Neuronal stem cell (in vitro differentiated cells): ENCODE measurements at regions not wholly inside any gene's neighbourhood (a gene's known extent, or its start where the extent isn't known, plus 50 kb on each side); places are given as distances from the start of the nearest gene placed in this dataset.

ENCODE experiments used
- DNase-seq: peaks from one replicate; pipeline ENCODE4 v3.0.0-alpha.2; 2013; ENCODE audit warnings: low spot score
- H2AFZ ChIP-seq: one replicate; pipeline ENCODE4 v1.6.1; 2013; ENCODE audit warnings: mild to moderate bottlenecking, low read length, inconsistent platforms
- H2AK5ac ChIP-seq: 2 replicates; pipeline ENCODE4 v1.6.1; 2013; ENCODE audit warnings: low read depth, mild to moderate bottlenecking, inconsistent platforms, low read length, moderate library complexity, mixed read lengths
- H2BK120ac ChIP-seq: 2 replicates; pipeline ENCODE4 v1.6.1; 2013; ENCODE audit warnings: low read depth, mild to moderate bottlenecking, inconsistent platforms, low read length, moderate library complexity, mixed read lengths
- H2BK12ac ChIP-seq: one replicate; pipeline ENCODE4 v1.6.1; 2013; ENCODE audit warnings: low read length, inconsistent platforms
- H2BK15ac ChIP-seq: 2 replicates; pipeline ENCODE4 v1.6.1; 2013; ENCODE audit warnings: mild to moderate bottlenecking, low read length, inconsistent platforms, mixed read lengths
- H2BK5ac ChIP-seq: one replicate; pipeline ENCODE4 v1.6.1; 2013; ENCODE audit warnings: inconsistent platforms, mild to moderate bottlenecking, low read length, moderate library complexity
- H3K14ac ChIP-seq: one replicate; pipeline ENCODE4 v1.6.1; 2013; ENCODE audit warnings: low read length, inconsistent platforms
- H3K18ac ChIP-seq: 2 replicates; pipeline ENCODE4 v1.6.1; 2013; ENCODE audit warnings: low read length, inconsistent platforms
- H3K23ac ChIP-seq: 2 replicates; pipeline ENCODE4 v1.6.1; 2013; ENCODE audit warnings: low read depth, mild to moderate bottlenecking, mixed read lengths, low read length, inconsistent platforms; ENCODE audit not compliant: poor library complexity
- H3K27ac ChIP-seq: replicated peaks from 3 replicates; pipeline ENCODE4 v1.5.1; 2013; ENCODE audit warnings: low read length, inconsistent platforms
- H3K27me3 ChIP-seq, 3 experiments: 2 replicates each; pipeline ENCODE4 v1.6.1; 2013; ENCODE audit warnings: low read length in 3 of 3, mild to moderate bottlenecking in 2 of 3, inconsistent platforms in 1 of 3, low read depth in 1 of 3, mixed read lengths in 1 of 3, moderate library complexity in 1 of 3; ENCODE audit not compliant: control insufficient read depth in 3 of 3, insufficient read depth in 3 of 3
- H3K36me3 ChIP-seq, 2 donors: replicated peaks in 1 of 2; 2 replicates each; pipeline ENCODE4 v1.6.1; 2013; ENCODE audit warnings: low read length in 2 of 2; ENCODE audit not compliant: control insufficient read depth in 2 of 2, insufficient read depth in 2 of 2
- H3K4ac ChIP-seq: 2 replicates; pipeline ENCODE4 v1.6.1; 2013; ENCODE audit warnings: inconsistent platforms, mild to moderate bottlenecking, low read length, moderate library complexity
- H3K4me1 ChIP-seq, 2 donors: 1 replicate in 1 of 2; 2 replicates in 1 of 2; pipeline ENCODE4 v1.6.1; 2013; ENCODE audit warnings: low read length in 2 of 2, low read depth in 1 of 2; ENCODE audit not compliant: control insufficient read depth in 2 of 2, insufficient read depth in 1 of 2
- H3K4me2 ChIP-seq: one replicate; pipeline ENCODE4 v1.6.1; 2013; ENCODE audit warnings: mild to moderate bottlenecking, low read length, inconsistent platforms; ENCODE audit not compliant: insufficient read depth, poor library complexity, severe bottlenecking
- H3K4me3 ChIP-seq, 2 donors: 2 replicates each; pipeline ENCODE4 v1.5.1; 2013; ENCODE audit warnings: low read length in 2 of 2, mild to moderate bottlenecking in 2 of 2, inconsistent platforms in 1 of 2, moderate library complexity in 1 of 2
- H3K79me1 ChIP-seq: one replicate; pipeline ENCODE4 v1.6.1; 2013; ENCODE audit warnings: low read depth, mild to moderate bottlenecking, inconsistent platforms, low read length, moderate library complexity
- H3K9ac ChIP-seq: one replicate; pipeline ENCODE4 v1.6.1; 2013; ENCODE audit warnings: mild to moderate bottlenecking, low read depth, low read length, inconsistent platforms; ENCODE audit not compliant: poor library complexity
- H3K9me3 ChIP-seq, 2 donors: replicated peaks in 1 of 2; 2 replicates each; pipeline versions ENCODE3 to v1.6.1; 2013; ENCODE audit warnings: low read length in 2 of 2, mild to moderate bottlenecking in 2 of 2, inconsistent platforms in 1 of 2, low read depth in 1 of 2, mixed read lengths in 1 of 2, moderate library complexity in 1 of 2; ENCODE audit not compliant: control insufficient read depth in 2 of 2, insufficient read depth in 1 of 2
- H4K8ac ChIP-seq: one replicate; pipeline ENCODE4 v1.6.1; 2013; ENCODE audit warnings: low read depth, mild to moderate bottlenecking, inconsistent platforms, low read length, moderate library complexity
- H4K91ac ChIP-seq: one replicate; pipeline ENCODE4 v1.6.1; 2013; ENCODE audit warnings: low read length, low read depth, mild to moderate bottlenecking, inconsistent platforms; ENCODE audit not compliant: poor library complexity
- WGBS, 2 donors: extraction: QIAGEN DNeasy Blood & Tissue Kit; methylation state at CpG; one replicate each; pipeline ENCODE4 v1.1.7; 2013; ENCODE audit warnings: missing lambda C conversion rate in 2 of 2, mixed read lengths in 1 of 2; ENCODE audit not compliant: insufficient read length in 2 of 2, insufficient replicate concordance in 1 of 2; ENCODE audit errors: extremely low coverage in 2 of 2; 5-methylcytosine and 5-hydroxymethylcytosine counted together

DNA sequence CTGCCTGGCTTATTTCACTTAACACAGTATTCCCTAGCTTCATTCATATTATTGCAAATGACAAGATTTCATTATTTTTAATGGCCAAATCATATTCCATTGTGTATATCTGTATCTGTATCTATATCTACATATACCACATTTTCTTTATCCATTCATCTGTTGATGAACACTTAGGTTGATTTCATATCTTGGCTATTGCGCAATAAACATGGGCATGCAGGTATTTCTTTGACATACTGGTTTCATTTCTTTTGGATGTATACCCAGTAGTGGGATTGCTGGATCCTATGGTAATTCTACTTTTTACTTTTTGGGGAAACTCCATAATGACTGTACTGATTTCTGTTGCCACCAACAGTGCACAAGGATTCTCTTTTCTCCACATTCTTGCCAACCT is 68.9 kb upstream of the CREB5 start:
- Histone ChIP-seq H3K18ac (no peak overlapping the region), H3K79me1 (no peaks in the 10 kb centered on the region), H4K91ac (no peak overlapping the region), H2BK12ac (no peak overlapping the region), H2AFZ (no peak overlapping the region), H2BK5ac (no peak overlapping the region), H3K4me3 (no peak overlapping the region), H3K9ac (no peak overlapping the region), H3K9me3 (no peaks in the 10 kb centered on the region), H3K14ac (no peak overlapping the region), H3K27me3 (peaks cover 0 to 3% (median 0%) of the 10 kb centered on the region in 3 experiments), H3K4ac (no peak overlapping the region), H3K4me2 (no peak overlapping the region), H3K23ac (no peak overlapping the region), H2BK120ac (no peak overlapping the region), H4K8ac (no peak overlapping the region), H3K36me3 (no peaks in the 10 kb centered on the region), H3K4me1 (no peaks in the 10 kb centered on the region), H2AK5ac (no peak overlapping the region), H3K27ac (no peak overlapping the region), H2BK15ac (no peak overlapping the region)
- DNase-seq = no peak
- WGBS, 2 donors = no CpG with 5 or more reads among the region's 1 CpG

DNA sequence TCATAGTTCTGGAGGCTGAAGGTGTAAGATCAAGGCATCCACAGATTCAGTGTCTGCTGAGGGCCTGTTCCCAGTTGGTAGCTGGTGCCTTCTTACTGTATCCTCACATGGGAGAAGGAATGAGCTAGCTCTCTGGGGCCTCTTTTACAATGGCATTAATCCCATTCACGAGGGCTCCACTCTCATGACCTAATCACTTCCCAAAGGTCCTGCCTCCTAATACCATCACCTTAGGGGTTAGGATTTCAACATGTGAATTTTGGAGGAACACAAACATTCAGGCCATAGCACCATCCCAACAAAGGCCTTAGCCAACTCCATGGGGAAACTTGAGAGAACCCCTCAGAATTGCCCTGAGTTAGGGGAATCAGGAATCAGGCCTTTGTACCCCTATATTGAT is 66.1 kb upstream of the CREB5 start:
- Histone ChIP-seq H3K14ac (no peak overlapping the region), H2BK5ac (no peak overlapping the region), H3K4me3 (no peak overlapping the region), H4K8ac (no peak overlapping the region), H3K27ac (no peak overlapping the region), H3K4me1 (no peaks in the 10 kb centered on the region), H2BK15ac (no peak overlapping the region), H3K27me3 (peaks cover 0 to 9% (median 0%) of the 10 kb centered on the region in 3 experiments), H2AFZ (no peak overlapping the region), H3K18ac (no peak overlapping the region), H3K23ac (no peak overlapping the region), H3K36me3 (no peaks in the 10 kb centered on the region), H3K9me3 (no peaks in the 10 kb centered on the region), H3K79me1 (no peaks in the 10 kb centered on the region), H3K4ac (no peak overlapping the region), H3K9ac (no peak overlapping the region), H4K91ac (no peak overlapping the region), H3K4me2 (no peak overlapping the region), H2AK5ac (no peak overlapping the region), H2BK12ac (no peak overlapping the region), H2BK120ac (no peak overlapping the region)
- WGBS, 2 donors = no CpG with 5 or more reads among the region's 1 CpG
- DNase-seq = no peak

DNA sequence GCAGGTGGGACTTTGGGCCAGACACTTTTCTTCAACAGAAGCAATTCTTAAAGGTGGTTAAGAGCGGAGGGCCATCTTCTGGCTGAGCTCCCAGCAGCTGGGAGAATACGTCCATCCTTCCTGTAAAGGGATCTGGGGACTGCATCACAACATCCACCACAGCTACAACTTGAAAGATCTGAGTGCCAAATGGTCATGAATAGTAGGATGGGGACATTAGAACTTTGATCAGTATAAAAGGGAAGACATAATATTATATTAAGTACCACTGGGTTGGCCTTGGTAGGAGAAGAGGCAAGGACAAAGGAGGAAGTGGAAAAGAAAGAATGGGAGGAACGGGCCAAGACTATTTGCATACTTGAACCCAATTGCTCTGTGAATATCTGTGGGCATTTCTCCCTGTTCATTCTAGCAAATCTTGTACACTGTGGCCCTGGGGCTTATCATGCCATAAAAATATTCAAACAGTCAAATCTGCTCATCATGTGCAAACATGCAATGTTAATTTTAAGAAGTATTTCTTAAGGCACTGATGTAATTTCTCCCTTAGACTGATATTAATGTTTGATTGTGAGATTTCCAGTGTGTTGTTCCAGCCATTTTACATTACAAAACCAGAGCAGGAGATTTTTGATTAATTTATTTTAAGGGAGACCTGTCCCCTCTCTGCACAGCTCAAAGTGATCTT is 65.5 kb upstream of the CREB5 start:
- no peak overlapping the region for H3K18ac ChIP-seq
- H3K36me3 ChIP-seq = no peaks in the 10 kb centered on the region
- H2BK12ac ChIP-seq = no peak overlapping the region
- H3K4me2 ChIP-seq = no peak overlapping the region
- WGBS, 2 donors = no CpG with 5 or more reads among the region's 3 CpGs
- H2AK5ac ChIP-seq = no peak overlapping the region
- H2AFZ ChIP-seq = no peak overlapping the region
- no peaks in the 10 kb centered on the region for H3K79me1 ChIP-seq
- no peak overlapping the region for H4K8ac ChIP-seq
- H3K23ac ChIP-seq = no peak overlapping the region
- H2BK15ac ChIP-seq = no peak overlapping the region
- no peak overlapping the region for H3K4me3 ChIP-seq
- DNase-seq = no peak
- H3K27me3 ChIP-seq = peaks cover 0 to 9% (median 0%) of the 10 kb centered on the region in 3 experiments
- no peak overlapping the region for H3K4ac ChIP-seq
- H2BK120ac ChIP-seq = no peak overlapping the region
- H3K14ac ChIP-seq = no peak overlapping the region
- H3K9me3 ChIP-seq = no peaks in the 10 kb centered on the region
- no peak overlapping the region for H3K27ac ChIP-seq
- H3K9ac ChIP-seq = no peak overlapping the region
- H2BK5ac ChIP-seq = no peak overlapping the region
- no peak overlapping the region for H4K91ac ChIP-seq
- no peaks in the 10 kb centered on the region for H3K4me1 ChIP-seq

DNA sequence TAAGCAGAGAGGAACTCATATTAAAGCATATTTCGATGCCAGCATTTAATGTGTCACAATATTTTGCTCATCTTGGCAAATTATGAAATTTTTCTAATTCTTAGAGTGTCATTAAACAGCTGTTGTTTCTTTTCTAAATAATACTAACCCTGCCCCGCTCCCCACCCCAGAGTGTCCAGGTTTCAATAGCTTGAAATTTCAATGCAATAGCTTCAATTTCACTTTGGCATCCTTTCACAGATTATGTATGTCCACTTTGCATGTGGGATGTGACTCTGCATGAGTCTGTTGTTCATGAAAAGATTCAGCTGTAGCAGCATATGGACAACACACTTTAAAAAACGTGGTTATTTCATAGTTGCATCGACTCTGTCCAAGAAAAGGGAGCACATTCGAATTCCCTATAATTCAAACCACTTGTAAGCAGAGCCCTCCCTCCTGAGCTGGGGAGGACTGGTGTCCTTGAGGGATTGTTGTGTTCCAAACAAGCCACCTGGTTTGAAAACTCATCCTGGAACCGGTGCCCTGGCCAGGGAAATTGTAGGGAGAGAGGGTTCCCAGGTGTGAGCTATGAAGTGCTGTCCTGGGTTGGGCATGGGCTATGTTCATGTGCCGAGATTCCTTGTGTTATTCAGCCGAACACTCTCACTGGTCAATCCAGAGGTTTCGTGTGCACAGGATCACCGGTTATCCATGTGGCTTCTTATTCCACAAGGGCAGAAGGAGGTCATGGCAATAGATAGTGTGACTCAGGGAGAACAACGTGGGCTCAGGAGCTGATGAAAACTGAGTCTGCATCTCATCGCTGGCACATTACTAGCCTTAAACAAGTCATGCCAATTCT is 64.6 kb upstream of the CREB5 start:
- Histone ChIP-seq H3K79me1 (no peaks in the 10 kb centered on the region), H2BK120ac (no peak overlapping the region), H3K4me3 (no peak overlapping the region), H2BK12ac (no peak overlapping the region), H3K9me3 (no peaks in the 10 kb centered on the region), H2BK15ac (no peak overlapping the region), H3K4ac (no peak overlapping the region), H2AFZ (no peak overlapping the region), H3K18ac (no peak overlapping the region), H4K8ac (no peak overlapping the region), H3K27ac (no peak overlapping the region), H3K36me3 (no peaks in the 10 kb centered on the region), H3K4me1 (no peaks in the 10 kb centered on the region), H2BK5ac (no peak overlapping the region), H2AK5ac (no peak overlapping the region), H3K27me3 (peaks cover 0 to 9% (median 0%) of the 10 kb centered on the region in 3 experiments), H3K14ac (no peak overlapping the region), H4K91ac (no peak overlapping the region), H3K23ac (no peak overlapping the region), H3K4me2 (no peak overlapping the region), H3K9ac (no peak overlapping the region)
- no peak for DNase-seq
- WGBS, 2 donors = no CpG with 5 or more reads among the region's 12 CpGs
